K562 (cell line): ENCODE measurements at regions not wholly inside any gene's neighbourhood (a gene's known extent, or its start where the extent isn't known, plus 50 kb on each side); places are given as distances from the start of the nearest gene placed in this dataset.

Experiments used
- ATAC-seq: fragments of 200-7000 bp; cut with Tn5 transposase; 3 replicates; pipeline ENCODE4 v1.9.1; 2020; ENCODE audit warnings: moderate library complexity
- BruUV-seq: library from RNA; stranded (reverse); fragments of 400-500 nt; replicated peaks from 2 replicates; lab custom pipeline; 2021; lab: Mats Ljungman, UMichigan
- CTCF ChIA-PET: fragments of 300-600 bp; formaldehyde crosslinking; extraction: SDS; loops from one replicate; lab custom pipeline; 2021; ENCODE audit warnings: low intra/inter-chr PET ratio; lab: Yijun Ruan, JAX
- POLR2A ChIA-PET: fragments of 300-600, 350-650 bp; sonication (Branson Sonifier 250); formaldehyde crosslinking; extraction: SDS; loops from one replicate; lab custom pipeline; 2021; ENCODE audit warnings: antibody characterized with exemption, inconsistent platforms; lab: Yijun Ruan, JAX
- DNase-seq, 4 experiments: peaks; one replicate each; pipeline versions ENCODE4 v3.0.0 to v3.0.0-alpha.2; 2011 to 2018; ENCODE audit warnings: low spot score in 3 of 4, mixed read lengths in 3 of 4; ENCODE audit errors: extremely low read depth in 1 of 4
- FAIRE-seq: peaks from 2 replicates; lab custom pipeline; 2011; peaks lifted over from hg19 to GRCh38; lab: Jason Lieb, UNC
- H2AFZ ChIP-seq: 2 replicates; pipeline ENCODE4 v1.6.0; 2011; ENCODE audit warnings: low read depth, low read length, control low read depth, inconsistent platforms
- H3K27ac ChIP-seq: fragments of 200-600 bp; 3 replicates; pipeline ENCODE4 v1.8.0; 2011; ENCODE audit warnings: low read depth, mild to moderate bottlenecking, control low read depth, inconsistent platforms, low read length, moderate library complexity, mixed read lengths; ENCODE audit errors: extremely low read depth
- H3K27me3 ChIP-seq, 2 experiments: fragments of 300-600 bp in 1 of 2; 2 replicates in 1 of 2; 3 replicates in 1 of 2; pipeline versions ENCODE4 v1.6.0 to v1.8.0; 2011; ENCODE audit warnings: inconsistent platforms in 2 of 2, low read length in 2 of 2, mild to moderate bottlenecking in 1 of 2, mixed read lengths in 1 of 2, moderate library complexity in 1 of 2; ENCODE audit not compliant: control insufficient read depth in 2 of 2, insufficient read depth in 2 of 2
- H3K36me3 ChIP-seq: fragments of 300-600 bp; 3 replicates; pipeline ENCODE4 v1.8.0; 2011; ENCODE audit warnings: mild to moderate bottlenecking, low read length, inconsistent platforms; ENCODE audit not compliant: control insufficient read depth, insufficient read depth
- H3K4me1 ChIP-seq, 2 experiments: fragments of 200-600 bp in 1 of 2; replicated peaks in 1 of 2; 2 replicates in 1 of 2; 3 replicates in 1 of 2; pipeline versions ENCODE4 v1.5.1 to v1.8.0; 2011; ENCODE audit warnings: inconsistent platforms in 2 of 2, low read length in 2 of 2, mild to moderate bottlenecking in 1 of 2, mixed read lengths in 1 of 2, moderate library complexity in 1 of 2; ENCODE audit not compliant: control insufficient read depth in 2 of 2, insufficient read depth in 2 of 2
- H3K4me2 ChIP-seq: 2 replicates; pipeline ENCODE4 v1.6.1; 2011; ENCODE audit warnings: low read length, control low read depth, inconsistent platforms, mixed read lengths; ENCODE audit not compliant: insufficient read depth
- H3K4me3 ChIP-seq: fragments of 200-600 bp; sonication (generic), shearing (Covaris generic); 2 replicates; pipeline ENCODE4 v1.5.1; 2016; ENCODE audit warnings: control low read depth, inconsistent platforms
- H3K79me2 ChIP-seq: fragments of 200-600 bp; 3 replicates; pipeline ENCODE4 v1.8.0; 2011; ENCODE audit warnings: low read length, inconsistent platforms; ENCODE audit not compliant: control insufficient read depth, insufficient read depth
- H3K9ac ChIP-seq, 2 experiments: 2 replicates each; pipeline versions ENCODE4 v1.6.0 to v1.6.1; 2011; ENCODE audit warnings: low read depth in 2 of 2, low read length in 2 of 2, control low read depth in 1 of 2, inconsistent platforms in 1 of 2, mild to moderate bottlenecking in 1 of 2, mixed read lengths in 1 of 2; ENCODE audit not compliant: insufficient read depth in 1 of 2
- H3K9me1 ChIP-seq: one replicate; pipeline ENCODE4 v1.6.0; 2011; ENCODE audit warnings: inconsistent platforms, mild to moderate bottlenecking, low read length, moderate library complexity; ENCODE audit not compliant: control insufficient read depth, insufficient read depth
- H3K9me3 ChIP-seq: replicated peaks from 2 replicates; pipeline ENCODE4 v1.5.1; 2011; ENCODE audit warnings: low read depth, low read length, inconsistent platforms; ENCODE audit not compliant: control insufficient read depth, insufficient read depth
- H4K20me1 ChIP-seq: replicated peaks from 2 replicates; pipeline ENCODE4 v1.6.1; 2011; ENCODE audit warnings: low read length, inconsistent platforms, mixed read lengths; ENCODE audit not compliant: control insufficient read depth, insufficient read depth
- ARID1B ChIP-seq: fragments of 450-650 bp; IDR thresholded peaks from 2 replicates; pipeline ENCODE4 v1.6.1; 2016; ENCODE audit warnings: antibody characterized with exemption, mild to moderate bottlenecking, inconsistent platforms
- BMI1 ChIP-seq: fragments of 150-350 bp; IDR thresholded peaks from 2 replicates; pipeline ENCODE4 v1.6.1; 2014; ENCODE audit warnings: low read length
- CEBPB ChIP-seq: fragments of 450-650 bp; IDR thresholded peaks from 2 replicates; pipeline ENCODE4 v1.6.1; 2016; ENCODE audit warnings: missing genetic modification characterization, missing compliant biosample characterization
- CHD4 ChIP-seq: fragments of 200-600 bp; sonication (generic); IDR thresholded peaks from 3 replicates; pipeline ENCODE4 v1.6.1; 2012; ENCODE audit warnings: low read depth, mild to moderate bottlenecking, mixed read lengths, low read length, inconsistent platforms; ENCODE audit not compliant: insufficient read depth, insufficient replicate concordance, poor library complexity, severe bottlenecking
- CTCF ChIP-seq, 3 experiments: IDR thresholded peaks in 2 of 3; conservative IDR thresholded peaks in 1 of 3; 2 replicates each; pipeline ENCODE4 v1.5.1; 2011 to 2012; ENCODE audit warnings: low read length in 3 of 3, mild to moderate bottlenecking in 3 of 3, control low read depth in 2 of 3, improper control_type of control experiment in 1 of 3, inconsistent platforms in 1 of 3, low read depth in 1 of 3, mixed read lengths in 1 of 3, moderate library complexity in 1 of 3; ENCODE audit not compliant: insufficient read depth in 2 of 3
- DEAF1 ChIP-seq: fragments of 450-650 bp; formaldehyde crosslinking; IDR thresholded peaks from 2 replicates; pipeline ENCODE4 v1.4.0; 2020; ENCODE audit warnings: mild to moderate bottlenecking, moderate library complexity
- MBD1 ChIP-seq: fragments of 250-450 bp; sonication (Bioruptor Pico); IDR thresholded peaks from 2 replicates; pipeline ENCODE4 v1.8.0; 2022; ENCODE audit warnings: inconsistent platforms
- MYNN ChIP-seq, 2 experiments: sonication (generic); formaldehyde crosslinking in 1 of 2; IDR thresholded peaks; 2 replicates each; pipeline versions ENCODE4 v1.5.0 to v1.6.1; 2016 to 2020; ENCODE audit warnings: antibody characterized with exemption in 1 of 2, missing genetic modification reagents in 1 of 2
- SP2 ChIP-seq: IDR thresholded peaks from 2 replicates; pipeline ENCODE4 v1.6.1; 2011; ENCODE audit warnings: mild to moderate bottlenecking, low read depth, low read length, moderate library complexity; ENCODE audit not compliant: poor library complexity, severe bottlenecking; ENCODE audit errors: extremely low read depth
- ZNF121 ChIP-seq: sonication (generic); formaldehyde crosslinking; conservative IDR thresholded peaks from 2 replicates; pipeline ENCODE4 v1.8.0; 2022; ENCODE audit warnings: missing genetic modification reagents
- ZNF280B ChIP-seq: fragments of 250-450 bp; sonication (Bioruptor Pico); IDR thresholded peaks from 2 replicates; pipeline ENCODE4 v1.5.1; 2021; ENCODE audit warnings: mild to moderate bottlenecking
- ZNF785 ChIP-seq: fragments of 250-450 bp; sonication (Bioruptor Pico); IDR thresholded peaks from 2 replicates; pipeline ENCODE4 v1.4.0; 2020; ENCODE audit warnings: mild to moderate bottlenecking
- WGBS: fragments of 100-300 bp; shearing (Covaris generic); methylation state at CpG from one replicate; pipeline ENCODE4 v1.1.6; 2016; ENCODE audit warnings: low coverage, mixed read lengths; ENCODE audit not compliant: insufficient coverage; ENCODE audit errors: missing lambda C conversion rate; 5-methylcytosine and 5-hydroxymethylcytosine counted together
- in situ Hi-C: fragments of 300-500 bp; cut with MboI; formaldehyde crosslinking; loops from 4 replicates; pipeline ENCODE4 v1.15.0; 2018; ENCODE audit warnings: inconsistent platforms, mixed read lengths
- intact Hi-C: fragments of 100-400 bp; cut with micrococcal nuclease; formaldehyde crosslinking; loops from 2 replicates; pipeline ENCODE4 v1.14.2; 2022

- WGBS = 1% methylated on average over 18 of the region's 18 CpGs
- Histone ChIP-seq H3K9me3 (no peaks in the 10 kb centered on the region), H4K20me1 (no peaks in the 10 kb centered on the region), H3K4me2 (no peak overlapping the region), H3K27me3 (no peaks in the 10 kb centered on the region), H3K36me3 (no peaks in the 10 kb centered on the region), H2AFZ (no peak overlapping the region), H3K9me1 (no peaks in the 10 kb centered on the region), H3K79me2 (no peaks in the 10 kb centered on the region), H3K9ac (no peak overlapping the region), H3K4me1 (no peaks in the 10 kb centered on the region), H3K4me3 (no peak overlapping the region), H3K27ac (no peak overlapping the region)
- peak; percentile 99 for ATAC-seq
- no TSS peak for BruUV-seq
- ChIA-PET CTCF (no interaction called here), POLR2A (no interaction called here)
- peak; percentile 97 for FAIRE-seq
- DNase-seq = peak; percentile 75 to 82 (median 80)
- in situ Hi-C loops (no loop called here), intact Hi-C loops (loop anchor here (5.0 kb wide), 2 partner anchors 226 to 1059 kb away; no protein-coding TSS in a partner anchor)
- TF ChIP-seq SP2 (no peak), CHD4 (no peak), ZNF280B (CRISPR knock-in tag) (no peak), ZNF121 (CRISPR knock-in tag) (no peak), ARID1B (no peak), CTCF (IDR thresholded peaks at IDR 0.05 in 2 of 3, conservative IDR thresholded peaks at IDR 0.05 in 1 of 3; ENCODE audit: insufficient read depth in 2 of 3, low read depth in 1 of 3, low read length in 3 of 3) (peak; percentile 93 to 98 (median 96)), CEBPB (tag) (no peak), MBD1 (no peak), ZNF785 (no peak), DEAF1 (peak; percentile 89), MYNN (IDR thresholded peaks at IDR 0.05) (no peak), MYNN (CRISPR knock-in tag; IDR thresholded peaks at IDR 0.05) (no peak), BMI1 (no peak)
Observed at GRCh38 chr10:83871187-83872081, 267.9 kb upstream of the GHITM start.
